WTC11 (cell line): ENCODE measurements at regions not wholly inside any gene's neighbourhood (a gene's known extent, or its start where the extent isn't known, plus 50 kb on each side); places are given as distances from the start of the nearest gene placed in this dataset.
"Not testable (repeated sequence)": the region's sequence is repeated elsewhere in the genome, so short reads cannot be mapped to it uniquely, and the experiment has no call there.

ENCODE experiments used
- ATAC-seq: fragments of 200-7000 bp; cut with Tn5 transposase; 2 replicates; pipeline ENCODE4 v1.10.0; 2021; ENCODE audit warnings: mild to moderate bottlenecking, moderate library complexity
- CTCF ChIA-PET: fragments of 300-600 bp; sonication (Branson Sonifier 250); formaldehyde crosslinking; loops from one replicate; lab custom pipeline; 2021; ENCODE audit warnings: antibody characterized with exemption; lab: Charles Lee
- POLR2A ChIA-PET: fragments of 350-600 bp; sonication (Branson Sonifier 250); formaldehyde crosslinking; loops from one replicate; lab custom pipeline; 2021; ENCODE audit warnings: antibody characterized with exemption; lab: Charles Lee
- DNase-seq: peaks from one replicate; pipeline ENCODE4 v3.0.0; 2021; ENCODE audit warnings: low spot score
- H3K27ac Mint-ChIP-seq: 2 replicates; pipeline ENCODE4 v1.8.0; 2021; ENCODE audit warnings: mixed read lengths
- H3K27me3 Mint-ChIP-seq: 2 replicates; pipeline ENCODE4 v1.8.0; 2021; ENCODE audit warnings: low read depth, mild to moderate bottlenecking, moderate library complexity, mixed read lengths
- H3K36me3 Mint-ChIP-seq: 2 replicates; pipeline ENCODE4 v1.8.0; 2021; ENCODE audit warnings: mixed read lengths
- H3K4me1 Mint-ChIP-seq: 2 replicates; pipeline ENCODE4 v1.8.0; 2022; ENCODE audit warnings: mixed read lengths
- H3K4me3 Mint-ChIP-seq: 2 replicates; pipeline ENCODE4 v1.8.0; 2021; ENCODE audit warnings: mild to moderate bottlenecking, moderate library complexity, mixed read lengths
- H3K9me3 Mint-ChIP-seq: 2 replicates; pipeline ENCODE4 v1.8.0; 2021; ENCODE audit warnings: mixed read lengths
- ATF1 ChIP-seq: sonication (generic); formaldehyde crosslinking; IDR thresholded peaks from 2 replicates; pipeline ENCODE4 v1.8.1; 2023; ENCODE audit warnings: mild to moderate bottlenecking, moderate library complexity, missing genetic modification reagents
- ATF3 ChIP-seq: sonication (generic); formaldehyde crosslinking; conservative IDR thresholded peaks from 2 replicates; pipeline ENCODE4 v1.8.1; 2022; ENCODE audit warnings: mild to moderate bottlenecking, missing genetic modification reagents
- E2F4 ChIP-seq: sonication (generic); formaldehyde crosslinking; IDR thresholded peaks from 2 replicates; pipeline ENCODE4 v1.8.1; 2022; ENCODE audit warnings: low read depth, mild to moderate bottlenecking, moderate library complexity, missing genetic modification reagents, borderline replicate concordance
- MLX ChIP-seq: sonication (generic); formaldehyde crosslinking; IDR thresholded peaks from 2 replicates; pipeline ENCODE4 v1.8.1; 2023; ENCODE audit warnings: mild to moderate bottlenecking, missing genetic modification reagents, moderate library complexity
- OVOL2 ChIP-seq: fragments of 250-450 bp; sonication (Bioruptor Pico); IDR thresholded peaks from 2 replicates; pipeline ENCODE4 v1.9.0; 2021; ENCODE audit warnings: mild to moderate bottlenecking, borderline replicate concordance
- STAT6 ChIP-seq: sonication (generic); formaldehyde crosslinking; conservative IDR thresholded peaks from 2 replicates; pipeline ENCODE4 v1.8.1; 2023; ENCODE audit warnings: mild to moderate bottlenecking, low read depth, missing genetic modification reagents, moderate library complexity
- TP53 ChIP-seq: sonication (generic); formaldehyde crosslinking; IDR thresholded peaks from 2 replicates; pipeline ENCODE4 v1.8.1; 2023; ENCODE audit warnings: mild to moderate bottlenecking, missing genetic modification reagents
- ZNF121 ChIP-seq: sonication (generic); formaldehyde crosslinking; IDR thresholded peaks from 2 replicates; pipeline ENCODE4 v1.8.0; 2023; ENCODE audit warnings: missing genetic modification reagents
- TF ChIP-seq, protein P1 (sequence below): sonication (generic); formaldehyde crosslinking; IDR thresholded peaks from 2 replicates; pipeline ENCODE4 v1.8.1; 2023; ENCODE audit warnings: mild to moderate bottlenecking, missing genetic modification reagents
- TF ChIP-seq, protein P2 (sequence below): sonication (generic); formaldehyde crosslinking; IDR thresholded peaks from 2 replicates; pipeline ENCODE4 v1.8.0; 2022; ENCODE audit warnings: missing genetic modification reagents
- TF ChIP-seq, protein P3 (sequence below): fragments of 200-600 bp; IDR thresholded peaks from 2 replicates; pipeline ENCODE4 v1.8.0; 2022; ENCODE audit warnings: antibody characterized with exemption
- TF ChIP-seq, protein P4 (sequence below): sonication (generic); formaldehyde crosslinking; IDR thresholded peaks from 2 replicates; pipeline ENCODE4 v1.8.1; 2022; ENCODE audit warnings: low read depth, missing genetic modification reagents, borderline replicate concordance
- TF ChIP-seq, protein P5 (sequence below): sonication (generic); formaldehyde crosslinking; IDR thresholded peaks from 2 replicates; pipeline ENCODE4 v1.8.1; 2023; ENCODE audit warnings: mild to moderate bottlenecking, missing genetic modification reagents, borderline replicate concordance

DNA sequence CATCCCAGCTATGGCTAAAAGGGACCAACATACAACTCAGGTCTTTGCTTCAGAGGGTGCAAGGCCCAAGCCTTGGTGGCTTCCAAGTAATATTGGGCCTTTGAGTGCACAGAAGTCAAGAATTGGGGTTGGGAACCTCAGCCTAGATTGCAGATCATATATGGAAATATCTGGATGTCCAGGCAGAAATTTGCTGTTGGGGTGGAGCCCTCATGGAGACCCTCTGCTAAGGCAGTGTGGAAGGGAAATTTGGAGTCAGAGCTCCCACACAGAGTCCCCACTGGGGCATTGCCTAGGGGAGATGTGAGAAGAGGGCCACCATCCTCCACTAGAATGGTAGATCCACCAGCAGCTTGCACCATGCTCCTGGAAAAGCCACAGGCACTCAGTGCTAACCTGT lies 123.5 kb downstream of the PRL start:
- H3K27me3 Mint-ChIP-seq, result peaks cover 10% of the 10 kb centered on the region
- H3K9me3 Mint-ChIP-seq, result peaks cover 59% of the 10 kb centered on the region
- DNase-seq, result no peak
- no peak for ATAC-seq
- TF ChIP-seq TP53 (no peak), MLX (CRISPR knock-in tag) (no peak)
- TF ChIP-seq, all 79 proteins: peak for 0
- POLR2A ChIA-PET, result no interaction called here
- H3K4me1 Mint-ChIP-seq, result no peaks in the 10 kb centered on the region
- H3K27ac Mint-ChIP-seq, result no peak overlapping the region
- H3K36me3 Mint-ChIP-seq, result peaks cover 68% of the 10 kb centered on the region
- CTCF ChIA-PET, result no interaction called here
- H3K4me3 Mint-ChIP-seq, result no peak overlapping the region

DNA sequence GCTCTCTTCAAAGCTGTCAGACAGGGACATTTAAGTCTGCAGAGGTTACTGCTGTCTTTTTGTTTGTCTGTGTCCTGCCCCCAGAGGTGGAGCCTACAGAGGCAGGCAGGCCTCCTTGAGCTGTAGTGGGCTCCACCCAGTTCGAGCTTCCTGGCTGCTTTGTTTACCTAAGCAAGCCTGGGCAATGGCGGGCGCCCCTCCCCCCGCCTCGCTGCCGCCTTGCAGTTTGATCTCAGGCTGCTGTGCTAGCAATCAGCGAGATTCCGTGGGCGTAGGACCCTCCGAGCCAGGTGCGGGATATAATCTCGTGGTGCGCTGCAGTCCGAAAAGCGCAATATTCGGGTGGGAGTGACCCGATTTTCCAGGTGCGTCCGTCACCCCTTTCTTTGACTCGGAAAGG lies 116.6 kb downstream of the PRL start:
- H3K27ac Mint-ChIP-seq, ATAC-seq, CTCF ChIA-PET, DNase-seq, H3K4me1 Mint-ChIP-seq, H3K27me3 Mint-ChIP-seq, H3K4me3 Mint-ChIP-seq, POLR2A ChIA-PET: not testable (repeated sequence)
- peaks cover 50% of the 10 kb centered on the region for H3K9me3 Mint-ChIP-seq
- H3K36me3 Mint-ChIP-seq, result peaks cover 58% of the 10 kb centered on the region

- H3K4me3 Mint-ChIP-seq, result no peak overlapping the region
- peaks cover 6% of the 10 kb centered on the region; the same call in 1 of the 2 replicates for H3K27me3 Mint-ChIP-seq
- DNase-seq (no peak), ATAC-seq (no peak)
- H3K9me3 Mint-ChIP-seq, result peaks cover 59% of the 10 kb centered on the region
- H3K36me3 Mint-ChIP-seq, result peaks cover 55% of the 10 kb centered on the region
- CTCF ChIA-PET, result no interaction called here
- H3K27ac Mint-ChIP-seq, result no peak overlapping the region
- POLR2A ChIA-PET, result no interaction called here
- peaks cover 6% of the 10 kb centered on the region for H3K4me1 Mint-ChIP-seq
- no peak for TF ChIP-seq OVOL2 (CRISPR knock-in tag)
- no peak for TF ChIP-seq ATF3
- TF ChIP-seq, protein P1, sequence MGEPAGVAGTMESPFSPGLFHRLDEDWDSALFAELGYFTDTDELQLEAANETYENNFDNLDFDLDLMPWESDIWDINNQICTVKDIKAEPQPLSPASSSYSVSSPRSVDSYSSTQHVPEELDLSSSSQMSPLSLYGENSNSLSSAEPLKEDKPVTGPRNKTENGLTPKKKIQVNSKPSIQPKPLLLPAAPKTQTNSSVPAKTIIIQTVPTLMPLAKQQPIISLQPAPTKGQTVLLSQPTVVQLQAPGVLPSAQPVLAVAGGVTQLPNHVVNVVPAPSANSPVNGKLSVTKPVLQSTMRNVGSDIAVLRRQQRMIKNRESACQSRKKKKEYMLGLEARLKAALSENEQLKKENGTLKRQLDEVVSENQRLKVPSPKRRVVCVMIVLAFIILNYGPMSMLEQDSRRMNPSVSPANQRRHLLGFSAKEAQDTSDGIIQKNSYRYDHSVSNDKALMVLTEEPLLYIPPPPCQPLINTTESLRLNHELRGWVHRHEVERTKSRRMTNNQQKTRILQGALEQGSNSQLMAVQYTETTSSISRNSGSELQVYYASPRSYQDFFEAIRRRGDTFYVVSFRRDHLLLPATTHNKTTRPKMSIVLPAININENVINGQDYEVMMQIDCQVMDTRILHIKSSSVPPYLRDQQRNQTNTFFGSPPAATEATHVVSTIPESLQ (CRISPR knock-in tag), result no peak
- TF ChIP-seq E2F4 (CRISPR knock-in tag), result no peak
- TF ChIP-seq STAT6, result no peak
- TF ChIP-seq, protein P2, sequence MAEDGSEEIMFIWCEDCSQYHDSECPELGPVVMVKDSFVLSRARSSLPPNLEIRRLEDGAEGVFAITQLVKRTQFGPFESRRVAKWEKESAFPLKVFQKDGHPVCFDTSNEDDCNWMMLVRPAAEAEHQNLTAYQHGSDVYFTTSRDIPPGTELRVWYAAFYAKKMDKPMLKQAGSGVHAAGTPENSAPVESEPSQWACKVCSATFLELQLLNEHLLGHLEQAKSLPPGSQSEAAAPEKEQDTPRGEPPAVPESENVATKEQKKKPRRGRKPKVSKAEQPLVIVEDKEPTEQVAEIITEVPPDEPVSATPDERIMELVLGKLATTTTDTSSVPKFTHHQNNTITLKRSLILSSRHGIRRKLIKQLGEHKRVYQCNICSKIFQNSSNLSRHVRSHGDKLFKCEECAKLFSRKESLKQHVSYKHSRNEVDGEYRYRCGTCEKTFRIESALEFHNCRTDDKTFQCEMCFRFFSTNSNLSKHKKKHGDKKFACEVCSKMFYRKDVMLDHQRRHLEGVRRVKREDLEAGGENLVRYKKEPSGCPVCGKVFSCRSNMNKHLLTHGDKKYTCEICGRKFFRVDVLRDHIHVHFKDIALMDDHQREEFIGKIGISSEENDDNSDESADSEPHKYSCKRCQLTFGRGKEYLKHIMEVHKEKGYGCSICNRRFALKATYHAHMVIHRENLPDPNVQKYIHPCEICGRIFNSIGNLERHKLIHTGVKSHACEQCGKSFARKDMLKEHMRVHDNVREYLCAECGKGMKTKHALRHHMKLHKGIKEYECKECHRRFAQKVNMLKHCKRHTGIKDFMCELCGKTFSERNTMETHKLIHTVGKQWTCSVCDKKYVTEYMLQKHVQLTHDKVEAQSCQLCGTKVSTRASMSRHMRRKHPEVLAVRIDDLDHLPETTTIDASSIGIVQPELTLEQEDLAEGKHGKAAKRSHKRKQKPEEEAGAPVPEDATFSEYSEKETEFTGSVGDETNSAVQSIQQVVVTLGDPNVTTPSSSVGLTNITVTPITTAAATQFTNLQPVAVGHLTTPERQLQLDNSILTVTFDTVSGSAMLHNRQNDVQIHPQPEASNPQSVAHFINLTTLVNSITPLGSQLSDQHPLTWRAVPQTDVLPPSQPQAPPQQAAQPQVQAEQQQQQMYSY (CRISPR knock-in tag), result no peak
- TF ChIP-seq, protein P3, sequence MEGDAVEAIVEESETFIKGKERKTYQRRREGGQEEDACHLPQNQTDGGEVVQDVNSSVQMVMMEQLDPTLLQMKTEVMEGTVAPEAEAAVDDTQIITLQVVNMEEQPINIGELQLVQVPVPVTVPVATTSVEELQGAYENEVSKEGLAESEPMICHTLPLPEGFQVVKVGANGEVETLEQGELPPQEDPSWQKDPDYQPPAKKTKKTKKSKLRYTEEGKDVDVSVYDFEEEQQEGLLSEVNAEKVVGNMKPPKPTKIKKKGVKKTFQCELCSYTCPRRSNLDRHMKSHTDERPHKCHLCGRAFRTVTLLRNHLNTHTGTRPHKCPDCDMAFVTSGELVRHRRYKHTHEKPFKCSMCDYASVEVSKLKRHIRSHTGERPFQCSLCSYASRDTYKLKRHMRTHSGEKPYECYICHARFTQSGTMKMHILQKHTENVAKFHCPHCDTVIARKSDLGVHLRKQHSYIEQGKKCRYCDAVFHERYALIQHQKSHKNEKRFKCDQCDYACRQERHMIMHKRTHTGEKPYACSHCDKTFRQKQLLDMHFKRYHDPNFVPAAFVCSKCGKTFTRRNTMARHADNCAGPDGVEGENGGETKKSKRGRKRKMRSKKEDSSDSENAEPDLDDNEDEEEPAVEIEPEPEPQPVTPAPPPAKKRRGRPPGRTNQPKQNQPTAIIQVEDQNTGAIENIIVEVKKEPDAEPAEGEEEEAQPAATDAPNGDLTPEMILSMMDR, result no peak
- no peak for TF ChIP-seq ATF1 (CRISPR knock-in tag)
- TF ChIP-seq, protein P4, sequence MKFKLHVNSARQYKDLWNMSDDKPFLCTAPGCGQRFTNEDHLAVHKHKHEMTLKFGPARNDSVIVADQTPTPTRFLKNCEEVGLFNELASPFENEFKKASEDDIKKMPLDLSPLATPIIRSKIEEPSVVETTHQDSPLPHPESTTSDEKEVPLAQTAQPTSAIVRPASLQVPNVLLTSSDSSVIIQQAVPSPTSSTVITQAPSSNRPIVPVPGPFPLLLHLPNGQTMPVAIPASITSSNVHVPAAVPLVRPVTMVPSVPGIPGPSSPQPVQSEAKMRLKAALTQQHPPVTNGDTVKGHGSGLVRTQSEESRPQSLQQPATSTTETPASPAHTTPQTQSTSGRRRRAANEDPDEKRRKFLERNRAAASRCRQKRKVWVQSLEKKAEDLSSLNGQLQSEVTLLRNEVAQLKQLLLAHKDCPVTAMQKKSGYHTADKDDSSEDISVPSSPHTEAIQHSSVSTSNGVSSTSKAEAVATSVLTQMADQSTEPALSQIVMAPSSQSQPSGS, result no peak
- TF ChIP-seq, protein P5, sequence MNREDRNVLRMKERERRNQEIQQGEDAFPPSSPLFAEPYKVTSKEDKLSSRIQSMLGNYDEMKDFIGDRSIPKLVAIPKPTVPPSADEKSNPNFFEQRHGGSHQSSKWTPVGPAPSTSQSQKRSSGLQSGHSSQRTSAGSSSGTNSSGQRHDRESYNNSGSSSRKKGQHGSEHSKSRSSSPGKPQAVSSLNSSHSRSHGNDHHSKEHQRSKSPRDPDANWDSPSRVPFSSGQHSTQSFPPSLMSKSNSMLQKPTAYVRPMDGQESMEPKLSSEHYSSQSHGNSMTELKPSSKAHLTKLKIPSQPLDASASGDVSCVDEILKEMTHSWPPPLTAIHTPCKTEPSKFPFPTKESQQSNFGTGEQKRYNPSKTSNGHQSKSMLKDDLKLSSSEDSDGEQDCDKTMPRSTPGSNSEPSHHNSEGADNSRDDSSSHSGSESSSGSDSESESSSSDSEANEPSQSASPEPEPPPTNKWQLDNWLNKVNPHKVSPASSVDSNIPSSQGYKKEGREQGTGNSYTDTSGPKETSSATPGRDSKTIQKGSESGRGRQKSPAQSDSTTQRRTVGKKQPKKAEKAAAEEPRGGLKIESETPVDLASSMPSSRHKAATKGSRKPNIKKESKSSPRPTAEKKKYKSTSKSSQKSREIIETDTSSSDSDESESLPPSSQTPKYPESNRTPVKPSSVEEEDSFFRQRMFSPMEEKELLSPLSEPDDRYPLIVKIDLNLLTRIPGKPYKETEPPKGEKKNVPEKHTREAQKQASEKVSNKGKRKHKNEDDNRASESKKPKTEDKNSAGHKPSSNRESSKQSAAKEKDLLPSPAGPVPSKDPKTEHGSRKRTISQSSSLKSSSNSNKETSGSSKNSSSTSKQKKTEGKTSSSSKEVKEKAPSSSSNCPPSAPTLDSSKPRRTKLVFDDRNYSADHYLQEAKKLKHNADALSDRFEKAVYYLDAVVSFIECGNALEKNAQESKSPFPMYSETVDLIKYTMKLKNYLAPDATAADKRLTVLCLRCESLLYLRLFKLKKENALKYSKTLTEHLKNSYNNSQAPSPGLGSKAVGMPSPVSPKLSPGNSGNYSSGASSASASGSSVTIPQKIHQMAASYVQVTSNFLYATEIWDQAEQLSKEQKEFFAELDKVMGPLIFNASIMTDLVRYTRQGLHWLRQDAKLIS (CRISPR knock-in tag), result no peak
- TF ChIP-seq ZNF121 (CRISPR knock-in tag), result no peak
Observed at GRCh38 chr6:22184371-22184770, 112.5 kb downstream of the PRL start.
